CD14-positive monocyte (primary cell): ENCODE measurements at regions not wholly inside any gene's neighbourhood (a gene's known extent, or its start where the extent isn't known, plus 50 kb on each side); places are given as distances from the start of the nearest gene placed in this dataset.

Experiments
- DNase-seq, 3 donors: peaks; one replicate each; pipeline ENCODE4 v3.0.0-alpha.2; 2011 to 2022
- H2AFZ ChIP-seq: 2 replicates; pipeline ENCODE4 v1.6.0; 2012; ENCODE audit warnings: mild to moderate bottlenecking, low read depth, low read length, inconsistent platforms; ENCODE audit not compliant: insufficient read depth, poor library complexity, severe bottlenecking
- H3K27ac ChIP-seq, 2 donors: 1 replicate in 1 of 2; 2 replicates in 1 of 2; pipeline ENCODE4 v1.5.1; 2012 to 2013; ENCODE audit warnings: low read length in 2 of 2, control low read depth in 1 of 2, inconsistent platforms in 1 of 2, low read depth in 1 of 2, mild to moderate bottlenecking in 1 of 2
- H3K27me3 ChIP-seq, 2 donors: one replicate each; pipeline versions ENCODE4 v1.6.0 to v1.6.1; 2011 to 2013; ENCODE audit warnings: low read length in 2 of 2; ENCODE audit not compliant: control insufficient read depth in 2 of 2, insufficient read depth in 2 of 2
- H3K36me3 ChIP-seq, 2 donors: replicated peaks in 1 of 2; 1 replicate in 1 of 2; 2 replicates in 1 of 2; pipeline versions ENCODE4 v1.5.1 to v1.6.1; 2012 to 2013; ENCODE audit warnings: low read length in 2 of 2, control low read depth in 1 of 2, inconsistent platforms in 1 of 2, mild to moderate bottlenecking in 1 of 2; ENCODE audit not compliant: insufficient read depth in 2 of 2, control insufficient read depth in 1 of 2
- H3K4me1 ChIP-seq, 2 donors: 1 replicate in 1 of 2; 2 replicates in 1 of 2; pipeline versions ENCODE4 v1.5.1 to v1.6.1; 2012 to 2013; ENCODE audit warnings: low read length in 2 of 2, control low read depth in 1 of 2, inconsistent platforms in 1 of 2, mild to moderate bottlenecking in 1 of 2, moderate library complexity in 1 of 2; ENCODE audit not compliant: insufficient read depth in 2 of 2, control insufficient read depth in 1 of 2
- H3K4me2 ChIP-seq: replicated peaks from 2 replicates; pipeline ENCODE3; 2012; ENCODE audit warnings: low read length, moderate library complexity, mild to moderate bottlenecking; ENCODE audit not compliant: poor library complexity, severe bottlenecking; ENCODE audit errors: extremely low read depth
- H3K4me3 ChIP-seq, 3 experiments: fragments of 200-600 bp in 1 of 3; sonication (generic) in 1 of 3; replicated peaks in 1 of 3; 1 replicate in 2 of 3; 2 replicates in 1 of 3; pipeline ENCODE4 v1.5.1; 2011 to 2013; ENCODE audit warnings: low read length in 3 of 3, mild to moderate bottlenecking in 3 of 3, control low read depth in 2 of 3, low read depth in 2 of 3, inconsistent platforms in 1 of 3, moderate library complexity in 1 of 3
- H3K79me2 ChIP-seq: 2 replicates; pipeline ENCODE4 v1.6.0; 2012; ENCODE audit warnings: mild to moderate bottlenecking, control low read depth, inconsistent platforms, low read length, moderate library complexity; ENCODE audit not compliant: insufficient read depth
- H3K9ac ChIP-seq: 2 replicates; pipeline ENCODE4 v1.6.0; 2017; ENCODE audit warnings: low read length, mild to moderate bottlenecking; ENCODE audit not compliant: insufficient read depth, poor library complexity, severe bottlenecking
- H3K9me3 ChIP-seq, 2 donors: replicated peaks in 1 of 2; 1 replicate in 1 of 2; 2 replicates in 1 of 2; pipeline versions ENCODE4 v1.5.1 to v1.6.1; 2012 to 2013; ENCODE audit warnings: low read length in 2 of 2, control low read depth in 1 of 2; ENCODE audit not compliant: control insufficient read depth in 1 of 2, insufficient read depth in 1 of 2
- H4K20me1 ChIP-seq: 2 replicates; pipeline ENCODE4 v1.6.0; 2012; ENCODE audit warnings: mild to moderate bottlenecking, low read length, control low read depth, moderate library complexity; ENCODE audit not compliant: insufficient read depth
- H3K27ac Mint-ChIP-seq, 7 donors: one replicate each; pipeline ENCODE4 v1.8.0; 2020; ENCODE audit warnings: mild to moderate bottlenecking in 7 of 7, mixed read lengths in 7 of 7, moderate library complexity in 6 of 7, inconsistent platforms in 2 of 7
- H3K27me3 Mint-ChIP-seq, 3 donors: one replicate each; pipeline ENCODE4 v1.8.0; 2021 to 2022; ENCODE audit warnings: low read depth in 3 of 3, mild to moderate bottlenecking in 3 of 3, mixed read lengths in 3 of 3, moderate library complexity in 3 of 3, inconsistent platforms in 1 of 3
- H3K36me3 Mint-ChIP-seq, 2 donors: one replicate each; pipeline ENCODE4 v1.8.0; 2020; ENCODE audit warnings: mixed read lengths in 2 of 2, inconsistent platforms in 1 of 2, mild to moderate bottlenecking in 1 of 2
- H3K4me1 Mint-ChIP-seq: one replicate; pipeline ENCODE4 v1.8.0; 2020; ENCODE audit warnings: mild to moderate bottlenecking, mixed read lengths
- H3K4me3 Mint-ChIP-seq, 2 donors: one replicate each; pipeline ENCODE4 v1.8.0; 2020; ENCODE audit warnings: mild to moderate bottlenecking in 2 of 2, mixed read lengths in 2 of 2, moderate library complexity in 1 of 2
- H3K9me3 Mint-ChIP-seq, 7 donors: one replicate each; pipeline ENCODE4 v1.8.0; 2020 to 2022; ENCODE audit warnings: mixed read lengths in 7 of 7, mild to moderate bottlenecking in 6 of 7, moderate library complexity in 6 of 7, inconsistent platforms in 2 of 7
- CTCF ChIP-seq: fragments of 200-600 bp; IDR thresholded peaks from one replicate; pipeline ENCODE4 v1.8.0; 2022; ENCODE audit warnings: antibody characterized with exemption, mild to moderate bottlenecking
- WGBS: methylation state at CpG from one replicate; pipeline ENCODE4 v1.1.5; 2013; ENCODE audit warnings: missing lambda C conversion rate; ENCODE audit not compliant: insufficient coverage; 5-methylcytosine and 5-hydroxymethylcytosine counted together
- intact Hi-C, 2 donors: fragments of 100-400 bp; cut with micrococcal nuclease; formaldehyde crosslinking; loops; one replicate each; pipeline versions ENCODE4 v1.15.0 to v1.15.1; 2023

DNA sequence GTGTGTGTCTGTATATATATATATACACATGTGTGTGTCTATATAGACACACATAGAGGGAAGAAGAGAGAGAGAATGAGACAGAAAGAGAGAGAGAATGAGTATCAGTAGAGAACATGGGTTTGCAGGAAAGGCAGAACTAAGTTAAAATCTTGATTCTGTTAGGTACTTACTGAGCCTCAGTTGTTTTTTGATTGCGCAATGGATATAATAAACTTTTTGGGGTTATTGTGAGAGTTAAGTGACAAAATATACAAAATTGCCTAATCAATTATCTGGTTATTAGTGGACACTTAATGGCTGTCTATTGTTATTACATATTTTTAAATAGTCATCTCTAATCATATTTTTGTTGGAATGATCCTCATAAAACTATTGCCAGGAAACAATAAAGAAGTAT is 169.0 kb downstream of the ETNK1 start:
- intact Hi-C loops = no loop called here
- Histone ChIP-seq H3K36me3 (no peaks in the 10 kb centered on the region), H3K4me3 (no peak overlapping the region), H4K20me1 (no peaks in the 10 kb centered on the region), H3K79me2 (no peaks in the 10 kb centered on the region), H2AFZ (no peak overlapping the region), H3K27me3 (no peaks in the 10 kb centered on the region), H3K4me2 (no peak overlapping the region), H3K4me1 (no peaks in the 10 kb centered on the region), H3K27ac (no peak overlapping the region), H3K9ac (no peak overlapping the region), H3K9me3 (no peaks in the 10 kb centered on the region)
- no peaks in the 10 kb centered on the region for H3K4me1 Mint-ChIP-seq
- TF ChIP-seq CTCF = no peak
- peaks cover 0 to 5% (median under 1%) of the 10 kb centered on the region in 3 donors for H3K27me3 Mint-ChIP-seq
- DNase-seq = no peak
- WGBS = no CpG with 5 or more reads among the region's 1 CpG
- no peak overlapping the region for H3K27ac Mint-ChIP-seq
- peaks cover 0 to 10% (median 2%) of the 10 kb centered on the region in 7 donors for H3K9me3 Mint-ChIP-seq
- H3K36me3 Mint-ChIP-seq = no peaks in the 10 kb centered on the region
- H3K4me3 Mint-ChIP-seq = no peak overlapping the region

- Mint-ChIP-seq H3K9me3 (peaks cover 0 to 6% (median 1%) of the 10 kb centered on the region in 7 donors), H3K27ac (no peak overlapping the region), H3K4me3 (no peak overlapping the region), H3K4me1 (peaks cover 10% of the 10 kb centered on the region), H3K27me3 (peaks cover 0 to 3% (median 2%) of the 10 kb centered on the region in 3 donors), H3K36me3 (no peaks in the 10 kb centered on the region)
- no peaks in the 10 kb centered on the region for H3K9me3 ChIP-seq
- H3K27ac ChIP-seq = no peak overlapping the region
- H3K9ac ChIP-seq = no peak overlapping the region
- H2AFZ ChIP-seq = no peak overlapping the region
- no peak for TF ChIP-seq CTCF
- H4K20me1 ChIP-seq = no peaks in the 10 kb centered on the region
- H3K36me3 ChIP-seq = no peaks in the 10 kb centered on the region
- no peak for DNase-seq
- no peak overlapping the region for H3K4me3 ChIP-seq
- H3K27me3 ChIP-seq = no peaks in the 10 kb centered on the region
- H3K79me2 ChIP-seq = no peaks in the 10 kb centered on the region
- intact Hi-C loops = no loop called here
- H3K4me1 ChIP-seq = peaks cover 0 to 7% of the 10 kb centered on the region in 2 donors
- whole genome bisulfite sequencing = 100% methylated on average over 2 of the region's 4 CpGs
- no peak overlapping the region for H3K4me2 ChIP-seq
Observed at GRCh38 chr12:22796941-22797630, 172.1 kb downstream of the ETNK1 start.
